Heart left ventricle (tissue), 16 donors: ENCODE measurements at regions not wholly inside any gene's neighbourhood (a gene's known extent, or its start where the extent isn't known, plus 50 kb on each side); places are given as distances from the start of the nearest gene placed in this dataset.
"Not testable (repeated sequence)": the region's sequence is repeated elsewhere in the genome, so short reads cannot be mapped to it uniquely, and the experiment has no call there.

Experiments
- ATAC-seq, 4 donors: fragments of 200-7000 bp; cut with Tn5 transposase; one replicate each; pipeline ENCODE4 v1.9.1; 2020 to 2022; ENCODE audit warnings: moderate library complexity in 4 of 4, mild to moderate bottlenecking in 3 of 4, moderate number of reproducible peaks in 1 of 4
- DNase-seq, 5 donors: peaks; one replicate each; pipeline ENCODE4 v3.0.0-alpha.2; 2020
- H3K27ac ChIP-seq, 12 donors: fragments of 200-600 bp; sonication (generic) in 4 of 12; one replicate each; pipeline versions ENCODE4 v1.5.0 to v1.8.0; 2016 to 2022; ENCODE audit warnings: mild to moderate bottlenecking in 2 of 12
- H3K27me3 ChIP-seq, 9 donors: fragments of 200-600 bp; sonication (generic) in 2 of 9; one replicate each; pipeline versions ENCODE4 v1.5.1 to v1.8.0; 2016 to 2022; ENCODE audit warnings: mild to moderate bottlenecking in 3 of 9
- H3K36me3 ChIP-seq, 9 donors: fragments of 200-600 bp; sonication (generic) in 2 of 9; one replicate each; pipeline versions ENCODE4 v1.5.0 to v1.8.0; 2018 to 2022; ENCODE audit warnings: mild to moderate bottlenecking in 2 of 9
- H3K4me1 ChIP-seq, 12 donors: fragments of 200-600 bp; sonication (generic) in 4 of 12; one replicate each; pipeline versions ENCODE4 v1.5.0 to v1.8.0; 2016 to 2022; ENCODE audit warnings: mild to moderate bottlenecking in 3 of 12
- H3K4me3 ChIP-seq, 12 donors: fragments of 200-600 bp; sonication (generic) in 4 of 12; one replicate each; pipeline versions ENCODE4 v1.5.0 to v1.8.0; 2017 to 2022; ENCODE audit warnings: mild to moderate bottlenecking in 9 of 12, moderate library complexity in 4 of 12
- H3K9me3 ChIP-seq, 12 donors: fragments of 200-600 bp; sonication (generic) in 4 of 12; one replicate each; pipeline versions ENCODE4 v1.5.0 to v1.8.0; 2016 to 2022; ENCODE audit warnings: mild to moderate bottlenecking in 1 of 12
- POLR2A ChIP-seq, 2 donors: fragments of 450-650 bp; IDR thresholded peaks; one replicate each; pipeline ENCODE4 v1.6.1; 2017; ENCODE audit warnings: antibody characterized with exemption in 2 of 2, mild to moderate bottlenecking in 2 of 2, moderate library complexity in 2 of 2
- WGBS, 4 donors: extraction: QIAGEN DNeasy Blood & Tissue Kit in 2 of 4; methylation state at CpG; one replicate each; pipeline versions ENCODE4 v1.1.5 to v1.1.7; 2013 to 2018; 5-methylcytosine and 5-hydroxymethylcytosine counted together
- intact Hi-C, 10 donors: fragments of 100-400 bp; cut with DNase I; formaldehyde crosslinking; loops; one replicate each; pipeline versions ENCODE4 v1.11.1 to v1.14.2; 2022
- TF ChIP-seq, protein P1 (sequence below), 12 donors: fragments of 200-600 bp; sonication (generic) in 4 of 12; IDR thresholded peaks; one replicate each; pipeline versions ENCODE4 v1.5.0 to v1.8.0; 2018 to 2022; ENCODE audit warnings: antibody characterized with exemption in 12 of 12, mild to moderate bottlenecking in 5 of 12
- donor health status: ischemic (EF 13 %, LVEDD 7.1; RV severe dilation, severe dysfunction).
- donor health status: healthy with polysubstance abuse.
- donor health status: DM: no; HTN: yes; CAD: no.
- donor health status: DM: no; HTN: no; CAD: no.
- donor health status: ischemic (EF 25% LVEDD 6.9; RV normal size, moderate dysfunction).
- donor health status: ischemic (EF 25% LVEDD 5.7; RV mildly dilated, moderate dysfunction).
- donor health status: healthy.
- donor health status: DM: yes; HTN: yes; CAD: no.
- donor health status: ischemic (EF 35%, LVEDD 5.7; RV mildly dilated, moderate dysfunction).
- donor health status: nonischemic (EF 11% LVEDD 7.7; RV severe dilation, severe dysfunction).
- donor health status: DM: yes; HTN: yes; CAD: no.
- donor health status: PGD.
- donor health status: ischemic (EF 29% LVEDD 5.4; RV normal size, mild dysfunction).
- donor health status: nonischemic (EF 23%, LVEDD 6.1; RV moderate dilation, normal function).

DNA sequence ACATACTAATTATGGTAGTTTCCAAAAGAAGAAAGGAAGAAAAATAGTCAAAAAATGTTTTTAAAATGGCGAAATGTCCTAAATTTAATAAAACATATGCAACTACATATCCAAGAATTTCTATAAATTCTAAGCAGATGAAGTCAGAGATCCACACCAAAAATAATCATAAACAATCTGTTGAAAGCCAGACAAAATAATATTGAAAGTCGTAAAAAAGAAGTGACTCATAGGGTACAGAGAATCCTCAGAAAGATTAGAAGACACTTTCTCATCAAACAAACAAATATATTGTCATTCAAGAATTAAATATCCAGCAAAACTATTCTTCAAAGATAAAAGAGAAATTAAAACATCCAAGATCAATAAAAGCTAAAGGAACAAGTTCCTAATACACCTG, 281.4 kb upstream of the ZNF804A start:
- WGBS, 4 donors = 66 to 75% (median 70%) methylated on average over 2 of the region's 2 CpGs
- Histone ChIP-seq H3K27ac (no peak overlapping the region), H3K36me3 (no peaks in the 10 kb centered on the region), H3K4me1 (no peaks in the 10 kb centered on the region), H3K9me3 (no peaks in the 10 kb centered on the region), H3K4me3 (no peak overlapping the region), H3K27me3 (no peaks in the 10 kb centered on the region)
- intact Hi-C loops = no loop called here
- no peak for TF ChIP-seq POLR2A (IDR thresholded peaks at IDR 0.05)
- TF ChIP-seq, protein P1, sequence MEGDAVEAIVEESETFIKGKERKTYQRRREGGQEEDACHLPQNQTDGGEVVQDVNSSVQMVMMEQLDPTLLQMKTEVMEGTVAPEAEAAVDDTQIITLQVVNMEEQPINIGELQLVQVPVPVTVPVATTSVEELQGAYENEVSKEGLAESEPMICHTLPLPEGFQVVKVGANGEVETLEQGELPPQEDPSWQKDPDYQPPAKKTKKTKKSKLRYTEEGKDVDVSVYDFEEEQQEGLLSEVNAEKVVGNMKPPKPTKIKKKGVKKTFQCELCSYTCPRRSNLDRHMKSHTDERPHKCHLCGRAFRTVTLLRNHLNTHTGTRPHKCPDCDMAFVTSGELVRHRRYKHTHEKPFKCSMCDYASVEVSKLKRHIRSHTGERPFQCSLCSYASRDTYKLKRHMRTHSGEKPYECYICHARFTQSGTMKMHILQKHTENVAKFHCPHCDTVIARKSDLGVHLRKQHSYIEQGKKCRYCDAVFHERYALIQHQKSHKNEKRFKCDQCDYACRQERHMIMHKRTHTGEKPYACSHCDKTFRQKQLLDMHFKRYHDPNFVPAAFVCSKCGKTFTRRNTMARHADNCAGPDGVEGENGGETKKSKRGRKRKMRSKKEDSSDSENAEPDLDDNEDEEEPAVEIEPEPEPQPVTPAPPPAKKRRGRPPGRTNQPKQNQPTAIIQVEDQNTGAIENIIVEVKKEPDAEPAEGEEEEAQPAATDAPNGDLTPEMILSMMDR (IDR thresholded peaks at IDR 0.05) = no peak
- DNase-seq = no peak
- no peak for ATAC-seq

DNA sequence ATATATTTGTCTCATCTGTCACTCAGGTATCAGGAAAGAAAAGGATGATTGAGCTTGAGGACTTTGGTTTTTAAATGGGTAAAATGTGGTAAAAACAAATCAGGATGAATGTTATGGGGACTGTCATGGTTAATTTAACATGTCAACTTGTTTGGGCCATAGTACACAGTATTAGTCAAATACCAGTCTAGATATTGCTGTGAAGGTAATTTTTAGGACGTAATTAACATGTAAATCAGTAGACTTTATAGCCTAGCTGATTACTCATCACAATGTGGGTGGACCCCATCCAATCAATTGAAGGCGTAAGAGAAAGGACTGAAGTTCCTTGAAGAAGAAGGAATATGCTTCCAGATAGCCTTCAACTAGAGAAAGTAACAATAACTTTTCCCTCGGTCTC, 275.7 kb upstream of the ZNF804A start:
- intact Hi-C loops = no loop called here
- Histone ChIP-seq H3K4me3 (no peak overlapping the region), H3K4me1 (no peaks in the 10 kb centered on the region), H3K27me3 (no peaks in the 10 kb centered on the region), H3K36me3 (no peaks in the 10 kb centered on the region), H3K9me3 (no peaks in the 10 kb centered on the region), H3K27ac (no peak overlapping the region)
- DNase-seq = no peak
- no peak for TF ChIP-seq POLR2A (IDR thresholded peaks at IDR 0.05)
- TF ChIP-seq, protein P1 (IDR thresholded peaks at IDR 0.05) = no peak
- ATAC-seq = no peak
- WGBS, 4 donors = 77 to 90% (median 82%) methylated on average over 3 of the region's 3 CpGs

DNA sequence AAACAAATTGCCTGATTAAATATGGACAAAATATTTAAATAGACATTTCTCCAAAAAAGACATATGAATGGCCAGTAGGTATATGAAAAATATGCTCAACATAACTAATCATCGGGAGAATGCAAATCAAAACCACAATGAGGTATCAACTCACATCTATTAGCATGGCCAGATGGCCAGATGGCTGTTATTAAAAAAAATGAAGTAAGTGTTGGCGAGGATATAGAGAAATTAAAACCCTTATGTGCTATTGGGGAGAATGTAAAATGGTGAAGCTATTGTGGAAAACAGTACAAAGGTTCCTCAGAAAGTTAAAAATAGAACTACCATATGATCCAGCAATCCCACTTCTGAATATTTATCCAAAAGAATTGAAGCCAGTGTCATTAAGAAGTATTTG, 272.3 kb upstream of the ZNF804A start:
- Histone ChIP-seq H3K4me1 (no peaks in the 10 kb centered on the region), H3K36me3 (no peaks in the 10 kb centered on the region), H3K4me3 (no peak overlapping the region), H3K27me3 (no peaks in the 10 kb centered on the region), H3K27ac (no peak overlapping the region), H3K9me3 (no peaks in the 10 kb centered on the region)
- TF ChIP-seq, protein P1 (IDR thresholded peaks at IDR 0.05) = no peak
- no peak for TF ChIP-seq POLR2A (IDR thresholded peaks at IDR 0.05)
- WGBS, 4 donors = 77 to 89% (median 84%) methylated on average over 2 of the region's 2 CpGs
- DNase-seq = no peak
- ATAC-seq = no peak
- intact Hi-C loops = no loop called here

DNA sequence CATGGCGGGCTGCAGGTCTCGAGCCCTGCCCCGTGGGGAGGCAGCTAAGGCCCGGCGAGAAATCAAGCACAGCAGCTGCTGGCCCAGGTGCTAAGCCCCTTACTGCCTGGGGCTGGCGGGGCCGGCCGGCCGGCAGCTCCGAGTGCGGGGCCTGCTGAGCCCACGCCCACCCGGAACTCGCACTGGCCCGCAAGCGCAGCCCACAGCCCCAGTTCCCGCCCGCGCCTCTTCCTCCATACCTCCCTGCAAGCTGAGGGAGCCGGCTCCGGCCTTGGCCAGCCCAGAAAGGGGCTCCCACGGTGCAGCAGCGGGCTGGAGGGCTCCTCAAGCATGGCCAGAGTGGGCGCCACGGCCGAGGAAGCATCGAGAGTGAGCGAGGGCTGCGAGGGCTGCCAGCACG, 270.5 kb upstream of the ZNF804A start:
- WGBS, 4 donors = 86 to 90% (median 88%) methylated on average over 20 to 30 of the region's 30 CpGs
- H3K27ac ChIP-seq, H3K4me3 ChIP-seq, H3K36me3 ChIP-seq, ATAC-seq, H3K4me1 ChIP-seq, H3K9me3 ChIP-seq, H3K27me3 ChIP-seq, intact Hi-C loops: not testable (repeated sequence)
- DNase-seq = peak in 1 of 5 donors; percentile 35

DNA sequence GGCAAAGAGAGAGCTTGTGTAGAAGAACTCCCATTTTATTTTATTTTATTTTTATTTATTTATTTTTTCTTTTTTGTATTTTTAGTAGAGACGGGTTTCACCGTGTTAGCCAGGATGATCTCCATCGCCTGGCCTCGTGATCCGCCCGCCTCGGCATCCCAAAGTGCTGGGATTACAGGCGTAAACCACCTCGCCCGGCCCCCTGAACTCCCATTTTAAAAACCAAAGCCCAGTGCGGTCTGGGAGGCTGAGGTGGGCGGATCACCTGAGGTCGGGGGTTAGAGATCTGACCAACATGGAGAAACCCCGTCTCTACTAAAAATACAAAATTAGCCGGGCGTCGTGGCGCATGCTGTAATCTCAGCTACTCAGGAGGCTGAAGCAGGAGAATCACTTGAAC, 267.8 kb upstream of the ZNF804A start:
- H3K4me1 ChIP-seq, intact Hi-C loops, H3K27ac ChIP-seq, H3K27me3 ChIP-seq, ATAC-seq, H3K4me3 ChIP-seq, H3K9me3 ChIP-seq, H3K36me3 ChIP-seq: not testable (repeated sequence)
- DNase-seq = peak in 1 of 5 donors; percentile 30
- WGBS, 4 donors = 94% methylated on average over 18 of the region's 18 CpGs
